ENCODE measurements at regions not wholly inside any gene's neighbourhood (a gene's known extent, or its start where the extent isn't known, plus 50 kb on each side); places are given as distances from the start of the nearest gene placed in this dataset.

GRCh38 chr13:54599413-54599812 is 1570.8 kb downstream of the OLFM4 start:
- TF ChIP-seq, protein P1, sequence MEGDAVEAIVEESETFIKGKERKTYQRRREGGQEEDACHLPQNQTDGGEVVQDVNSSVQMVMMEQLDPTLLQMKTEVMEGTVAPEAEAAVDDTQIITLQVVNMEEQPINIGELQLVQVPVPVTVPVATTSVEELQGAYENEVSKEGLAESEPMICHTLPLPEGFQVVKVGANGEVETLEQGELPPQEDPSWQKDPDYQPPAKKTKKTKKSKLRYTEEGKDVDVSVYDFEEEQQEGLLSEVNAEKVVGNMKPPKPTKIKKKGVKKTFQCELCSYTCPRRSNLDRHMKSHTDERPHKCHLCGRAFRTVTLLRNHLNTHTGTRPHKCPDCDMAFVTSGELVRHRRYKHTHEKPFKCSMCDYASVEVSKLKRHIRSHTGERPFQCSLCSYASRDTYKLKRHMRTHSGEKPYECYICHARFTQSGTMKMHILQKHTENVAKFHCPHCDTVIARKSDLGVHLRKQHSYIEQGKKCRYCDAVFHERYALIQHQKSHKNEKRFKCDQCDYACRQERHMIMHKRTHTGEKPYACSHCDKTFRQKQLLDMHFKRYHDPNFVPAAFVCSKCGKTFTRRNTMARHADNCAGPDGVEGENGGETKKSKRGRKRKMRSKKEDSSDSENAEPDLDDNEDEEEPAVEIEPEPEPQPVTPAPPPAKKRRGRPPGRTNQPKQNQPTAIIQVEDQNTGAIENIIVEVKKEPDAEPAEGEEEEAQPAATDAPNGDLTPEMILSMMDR (IDR thresholded peaks at IDR 0.05), result no peak
- TF ChIP-seq POLR2A (IDR thresholded peaks at IDR 0.05) (no peak), EP300 (IDR thresholded peaks at IDR 0.05) (no peak)

Measured in tibial nerve (tissue), 4 donors.